ENCODE measurements at regions not wholly inside any gene's neighbourhood (a gene's known extent, or its start where the extent isn't known, plus 50 kb on each side); places are given as distances from the start of the nearest gene placed in this dataset.
"Not testable (repeated sequence)": the region's sequence is repeated elsewhere in the genome, so short reads cannot be mapped to it uniquely, and the experiment has no call there.

- H3K36me3 ChIP-seq, result no peaks in the 10 kb centered on the region
- no peak for DNase-seq
- H3K4me1 ChIP-seq, result no peaks in the 10 kb centered on the region
- TF ChIP-seq, protein P1, sequence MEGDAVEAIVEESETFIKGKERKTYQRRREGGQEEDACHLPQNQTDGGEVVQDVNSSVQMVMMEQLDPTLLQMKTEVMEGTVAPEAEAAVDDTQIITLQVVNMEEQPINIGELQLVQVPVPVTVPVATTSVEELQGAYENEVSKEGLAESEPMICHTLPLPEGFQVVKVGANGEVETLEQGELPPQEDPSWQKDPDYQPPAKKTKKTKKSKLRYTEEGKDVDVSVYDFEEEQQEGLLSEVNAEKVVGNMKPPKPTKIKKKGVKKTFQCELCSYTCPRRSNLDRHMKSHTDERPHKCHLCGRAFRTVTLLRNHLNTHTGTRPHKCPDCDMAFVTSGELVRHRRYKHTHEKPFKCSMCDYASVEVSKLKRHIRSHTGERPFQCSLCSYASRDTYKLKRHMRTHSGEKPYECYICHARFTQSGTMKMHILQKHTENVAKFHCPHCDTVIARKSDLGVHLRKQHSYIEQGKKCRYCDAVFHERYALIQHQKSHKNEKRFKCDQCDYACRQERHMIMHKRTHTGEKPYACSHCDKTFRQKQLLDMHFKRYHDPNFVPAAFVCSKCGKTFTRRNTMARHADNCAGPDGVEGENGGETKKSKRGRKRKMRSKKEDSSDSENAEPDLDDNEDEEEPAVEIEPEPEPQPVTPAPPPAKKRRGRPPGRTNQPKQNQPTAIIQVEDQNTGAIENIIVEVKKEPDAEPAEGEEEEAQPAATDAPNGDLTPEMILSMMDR (IDR thresholded peaks at IDR 0.05; ENCODE audit: low read depth, low read length), result no peak
- no peak overlapping the region for H3K4me3 ChIP-seq (ENCODE audit: low read depth, low read length)
- H3K9me3 ChIP-seq, result no peaks in the 10 kb centered on the region
- peaks cover 3% of the 10 kb centered on the region for H3K27me3 ChIP-seq
These were observed 124.1 kb downstream of the ZNF365 start for GRCh38 chr10:62498271-62498670.

DNA sequence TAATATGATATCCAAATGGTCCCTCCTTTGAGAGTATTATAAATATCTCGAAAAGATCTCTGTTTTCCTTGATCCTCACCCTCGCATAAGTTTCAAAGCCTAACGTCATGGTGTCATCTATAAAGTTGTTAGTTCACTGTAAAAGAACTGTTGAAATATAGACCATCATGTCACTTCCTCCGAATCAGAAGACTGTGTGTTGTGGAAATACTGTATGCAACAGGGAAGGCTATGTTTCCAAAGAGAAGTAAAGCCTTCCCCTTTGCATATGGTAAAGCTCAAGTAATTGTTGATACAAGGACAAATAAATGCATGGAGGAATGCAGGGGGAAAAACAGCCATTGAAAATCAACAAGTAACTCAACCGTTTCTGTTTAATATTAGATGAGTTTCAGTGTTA is 125.9 kb downstream of the ZNF365 start:
- H3K27me3 ChIP-seq; DNase-seq; H3K36me3 ChIP-seq; H3K4me1 ChIP-seq; H3K9me3 ChIP-seq; H3K4me3 ChIP-seq (ENCODE audit: low read depth, low read length): not testable (repeated sequence)

DNA sequence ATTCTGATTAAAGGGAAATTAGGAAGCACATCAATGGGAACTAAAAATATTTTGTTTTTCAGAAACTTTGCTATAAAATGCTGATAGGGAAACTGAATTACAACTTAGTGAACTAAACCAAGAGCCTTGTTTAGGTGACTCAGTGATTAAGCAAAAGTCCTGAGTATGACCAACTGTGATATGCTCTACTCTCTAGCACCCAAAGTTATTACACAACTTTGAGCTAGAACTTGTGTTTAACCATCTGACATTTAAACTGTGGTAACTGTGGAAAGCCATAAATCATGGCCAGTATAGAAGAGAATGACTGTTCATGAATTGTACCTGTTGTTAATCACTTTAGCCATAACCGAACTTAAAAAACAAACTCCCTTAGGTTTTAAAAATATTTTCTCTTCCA is 127.4 kb downstream of the ZNF365 start:
- TF ChIP-seq, protein P1 (IDR thresholded peaks at IDR 0.05; ENCODE audit: low read depth, low read length), result no peak
- DNase-seq, result no peak
- no peaks in the 10 kb centered on the region for H3K36me3 ChIP-seq

DNA sequence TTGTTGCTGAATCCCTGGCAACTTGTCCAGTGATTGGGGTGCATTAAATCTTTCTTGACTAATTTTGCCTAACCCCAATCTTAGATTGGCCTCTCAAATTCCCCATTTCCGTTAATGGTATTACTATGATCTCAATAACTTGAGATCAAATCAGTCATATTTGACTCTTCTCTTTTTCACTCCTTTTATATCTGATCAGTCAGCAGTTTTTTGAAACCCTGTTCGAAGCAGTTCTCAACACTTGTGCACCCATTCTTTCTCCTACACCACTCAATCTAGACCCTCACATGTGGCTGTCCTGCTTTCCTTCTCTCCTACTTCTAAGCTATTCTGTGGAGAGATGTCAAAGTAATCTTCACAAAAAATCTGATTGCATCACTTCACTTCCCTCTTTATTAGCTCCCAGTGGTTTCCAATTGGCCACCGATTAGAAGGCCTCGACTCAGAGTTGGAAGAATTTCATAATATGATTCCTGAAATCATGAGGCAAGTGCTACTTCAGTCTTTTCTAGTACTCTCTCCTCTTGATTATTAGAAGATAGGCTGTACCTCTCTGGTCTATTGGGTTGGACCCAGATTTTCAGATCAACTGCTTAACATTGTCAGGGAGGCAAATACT is 128.9 kb downstream of the ZNF365 start:
- no peaks in the 10 kb centered on the region for H3K9me3 ChIP-seq
- H3K4me3 ChIP-seq (ENCODE audit: low read depth, low read length), result no peak overlapping the region
- no peaks in the 10 kb centered on the region for H3K4me1 ChIP-seq
- H3K36me3 ChIP-seq, result no peaks in the 10 kb centered on the region
- DNase-seq, result no peak
- TF ChIP-seq, protein P1 (IDR thresholded peaks at IDR 0.05; ENCODE audit: low read depth, low read length), result no peak
- no peaks in the 10 kb centered on the region for H3K27me3 ChIP-seq

More for the DNA sequence above, 127.4 kb downstream of the ZNF365 start:
- Histone ChIP-seq H3K4me1 (no peaks in the 10 kb centered on the region), H3K27me3 (no peaks in the 10 kb centered on the region), H3K9me3 (no peaks in the 10 kb centered on the region), H3K4me3 (ENCODE audit: low read depth, low read length) (no peak overlapping the region)

DNA sequence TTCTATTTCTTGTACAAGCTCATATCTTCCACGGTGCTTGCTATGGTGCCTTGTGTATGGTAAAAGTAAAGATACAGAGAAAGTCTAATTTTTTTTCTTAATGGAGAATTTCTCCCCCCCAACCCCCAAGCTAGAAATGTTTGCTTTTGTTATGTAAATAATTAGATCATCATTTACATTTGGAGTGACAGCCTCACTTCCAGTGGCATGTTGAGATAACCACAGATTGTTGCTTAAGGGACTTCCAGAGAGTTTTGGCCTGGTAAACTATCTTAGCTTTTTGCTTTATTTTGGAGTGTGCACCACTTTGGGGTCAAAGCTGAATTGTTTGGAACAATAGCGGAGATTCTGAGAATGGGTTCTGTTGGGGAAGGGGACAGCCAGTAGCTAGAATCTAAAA is 129.7 kb downstream of the ZNF365 start:
- DNase-seq, result no peak

DNA sequence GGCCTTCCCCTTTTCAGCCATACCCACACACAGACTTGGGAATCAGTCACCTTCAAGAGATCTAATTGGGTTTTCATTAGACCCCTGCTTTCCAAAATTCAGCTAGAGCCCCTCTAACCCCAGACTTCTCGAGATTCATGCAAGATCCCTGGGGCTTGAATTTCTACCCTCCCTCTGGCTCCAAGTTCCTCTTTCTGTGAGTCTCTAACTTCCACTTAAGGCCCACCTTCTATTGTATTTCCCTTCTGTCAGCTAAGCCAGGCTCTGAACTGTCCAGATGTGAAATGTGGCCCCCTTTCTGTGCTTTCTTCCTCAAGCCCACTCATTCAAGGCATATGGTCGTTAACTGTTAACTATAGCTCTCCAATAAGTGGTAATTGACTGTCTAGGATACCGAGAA is 132.2 kb downstream of the ZNF365 start:
- Histone ChIP-seq H3K9me3 (no peaks in the 10 kb centered on the region), H3K36me3 (no peaks in the 10 kb centered on the region), H3K27me3 (no peaks in the 10 kb centered on the region), H3K4me3 (ENCODE audit: low read depth, low read length) (no peak overlapping the region), H3K4me1 (no peaks in the 10 kb centered on the region)
- no peak for DNase-seq
- TF ChIP-seq, protein P1 (IDR thresholded peaks at IDR 0.05; ENCODE audit: low read depth, low read length), result no peak

More for the DNA sequence above, 129.7 kb downstream of the ZNF365 start:
- Histone ChIP-seq H3K4me3 (ENCODE audit: low read depth, low read length) (no peak overlapping the region), H3K36me3 (no peaks in the 10 kb centered on the region), H3K4me1 (no peaks in the 10 kb centered on the region), H3K27me3 (no peaks in the 10 kb centered on the region), H3K9me3 (no peaks in the 10 kb centered on the region)
- TF ChIP-seq, protein P1 (IDR thresholded peaks at IDR 0.05; ENCODE audit: low read depth, low read length), result no peak

Measured in BE2C (cell line).